Kidney glomerular epithelial cell (primary cell): ENCODE measurements at regions not wholly inside any gene's neighbourhood (a gene's known extent, or its start where the extent isn't known, plus 50 kb on each side); places are given as distances from the start of the nearest gene placed in this dataset.
"Not testable (repeated sequence)": the region's sequence is repeated elsewhere in the genome, so short reads cannot be mapped to it uniquely, and the experiment has no call there.

ENCODE experiments used
- DNase-seq: peaks from one replicate; lab custom pipeline; 2025; lab: John Stamatoyannopoulos, UW

GRCh38 chr3:18987862-18988447 lies 160.4 kb upstream of the KCNH8 start:
- DNase-seq, result no peak

GRCh38 chr3:18987070-18987469 lies 161.2 kb upstream of the KCNH8 start:
- no peak for DNase-seq

GRCh38 chr3:18982920-18983319 lies 165.4 kb upstream of the KCNH8 start:
- DNase-seq, result no peak

- DNase-seq, result not testable (repeated sequence)
These were observed 172.2 kb upstream of the KCNH8 start for GRCh38 chr3:18976102-18976501.

- no peak for DNase-seq
These were observed 180.2 kb upstream of the KCNH8 start for GRCh38 chr3:18968120-18968519.

- no peak for DNase-seq
These were observed 182.5 kb upstream of the KCNH8 start for GRCh38 chr3:18965781-18966180.

GRCh38 chr3:18964640-18965039 lies 183.7 kb upstream of the KCNH8 start:
- DNase-seq, result no peak

GRCh38 chr3:18951333-18951732 lies 197.0 kb upstream of the KCNH8 start:
- DNase-seq, result no peak

GRCh38 chr3:18946524-18946923 lies 201.8 kb upstream of the KCNH8 start:
- no peak for DNase-seq

GRCh38 chr3:18937574-18937973 lies 210.7 kb upstream of the KCNH8 start:
- DNase-seq, result no peak

GRCh38 chr3:18919158-18919557 lies 229.2 kb upstream of the KCNH8 start:
- DNase-seq, result no peak

GRCh38 chr3:18917923-18918322 lies 230.4 kb upstream of the KCNH8 start:
- no peak for DNase-seq

GRCh38 chr3:18902081-18902793 lies 246.1 kb upstream of the KCNH8 start:
- DNase-seq, result no peak

- DNase-seq, result no peak
These were observed 246.7 kb upstream of the KCNH8 start for GRCh38 chr3:18901571-18901970.

- DNase-seq, result no peak
These were observed 247.3 kb upstream of the KCNH8 start for GRCh38 chr3:18900994-18901393.

- DNase-seq, result no peak
These were observed 249.4 kb upstream of the KCNH8 start for GRCh38 chr3:18898911-18899310.

GRCh38 chr3:18892756-18893155 lies 255.6 kb upstream of the KCNH8 start:
- no peak for DNase-seq

GRCh38 chr3:18892047-18892446 lies 256.3 kb upstream of the KCNH8 start:
- DNase-seq, result no peak

- DNase-seq, result no peak
These were observed 256.7 kb upstream of the KCNH8 start for GRCh38 chr3:18891641-18892040.

GRCh38 chr3:18890449-18890848 lies 257.9 kb upstream of the KCNH8 start:
- DNase-seq, result no peak

GRCh38 chr3:18888819-18889218 lies 259.5 kb upstream of the KCNH8 start:
- DNase-seq, result no peak

- no peak for DNase-seq
These were observed 259.9 kb upstream of the KCNH8 start for GRCh38 chr3:18888370-18888769.

- no peak for DNase-seq
These were observed 262.0 kb upstream of the KCNH8 start for GRCh38 chr3:18886331-18886730.

GRCh38 chr3:18885612-18886011 lies 262.7 kb upstream of the KCNH8 start:
- no peak for DNase-seq
